HL-60/S4 treated with retinoic acid at 250 ng/mL for 4 days and 3 days (cell line): ENCODE measurements at regions not wholly inside any gene's neighbourhood (a gene's known extent, or its start where the extent isn't known, plus 50 kb on each side); places are given as distances from the start of the nearest gene placed in this dataset.
"Not testable (repeated sequence)": the region's sequence is repeated elsewhere in the genome, so short reads cannot be mapped to it uniquely, and the experiment has no call there.

Experiments
- in situ Hi-C: fragments of 300-500 bp; cut with MboI; formaldehyde crosslinking; loops from 2 replicates; pipeline ENCODE4 v1.7.0; 2022; ENCODE audit warnings: low sequenced_read_pairs

DNA sequence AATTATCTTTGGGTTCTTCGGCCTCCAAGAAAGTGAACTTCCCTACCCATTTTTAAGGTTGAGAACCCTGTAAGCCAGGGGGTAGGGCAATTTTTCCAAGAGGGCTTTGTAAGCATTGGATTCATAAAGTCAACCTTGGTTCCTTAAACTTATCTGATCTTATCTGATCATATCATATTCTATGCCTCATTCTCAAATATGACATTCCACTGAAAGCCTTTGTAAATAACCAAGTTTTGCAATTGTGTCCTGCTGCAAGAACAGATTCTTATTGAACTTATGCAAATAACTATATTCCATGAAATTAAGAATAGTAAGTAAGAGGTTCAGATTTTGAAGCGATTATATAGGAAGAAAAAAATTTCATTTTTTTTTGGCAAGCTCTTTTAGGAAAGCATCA lies 649.5 kb downstream of the LRRC70 start:
- in situ Hi-C loops = no loop called here

DNA sequence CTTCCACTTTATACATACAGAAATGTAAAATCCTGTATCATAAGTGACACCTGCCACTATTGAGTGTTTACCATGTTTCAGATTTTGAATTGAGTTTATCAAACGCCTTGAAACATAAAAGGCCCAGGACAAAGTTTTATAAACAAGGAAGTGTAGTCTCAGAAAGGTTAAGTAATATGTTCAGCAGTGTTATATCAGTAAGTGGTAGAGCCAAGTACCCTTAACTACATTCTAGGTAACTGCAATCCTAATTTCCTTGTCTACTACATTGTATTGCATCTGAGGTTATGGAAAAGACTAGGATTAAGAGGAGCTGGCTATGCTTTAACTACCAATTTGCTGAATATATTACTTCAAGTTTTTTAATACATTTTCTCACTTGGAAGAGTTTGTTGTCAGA lies 641.6 kb downstream of the LRRC70 start:
- in situ Hi-C loops = no loop called here

DNA sequence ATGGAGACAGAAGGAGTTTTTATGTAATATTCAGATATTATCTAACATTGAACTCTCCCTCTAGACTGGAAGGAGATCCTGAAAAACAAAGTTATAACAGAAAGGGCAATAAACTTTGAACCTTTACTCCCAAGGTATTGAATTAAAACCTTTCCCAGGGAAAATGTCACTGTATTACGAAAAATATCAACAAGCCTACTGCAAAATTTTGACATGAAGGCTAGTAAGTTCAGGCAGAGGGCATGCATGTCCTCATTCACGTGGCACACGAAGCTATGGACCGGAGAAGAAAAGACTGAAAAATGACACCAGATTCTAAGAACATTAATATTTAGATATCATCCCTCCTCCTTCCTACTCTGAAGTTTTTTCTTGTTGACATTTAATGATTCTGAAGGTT lies 638.8 kb downstream of the LRRC70 start:
- in situ Hi-C loops = no loop called here

DNA sequence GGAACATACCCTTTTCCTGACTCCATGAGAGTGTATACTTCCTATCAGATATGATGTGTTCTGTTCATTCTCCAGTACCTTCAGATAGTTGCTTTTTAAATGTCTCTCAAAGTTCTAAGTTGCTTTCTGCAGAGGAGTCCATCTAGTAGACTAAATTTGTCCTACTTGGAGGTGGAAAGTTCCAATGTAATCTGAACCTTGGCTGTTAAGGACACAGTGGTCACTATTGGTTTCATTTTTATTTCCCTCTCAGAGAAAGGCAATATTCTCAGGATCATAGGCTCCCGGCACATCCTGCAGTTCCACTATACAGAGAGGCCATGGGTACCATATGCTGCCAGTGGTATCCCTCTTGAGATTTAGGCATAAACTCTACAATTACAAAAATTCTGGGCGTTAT lies 634.6 kb downstream of the LRRC70 start:
- in situ Hi-C loops = no loop called here

DNA sequence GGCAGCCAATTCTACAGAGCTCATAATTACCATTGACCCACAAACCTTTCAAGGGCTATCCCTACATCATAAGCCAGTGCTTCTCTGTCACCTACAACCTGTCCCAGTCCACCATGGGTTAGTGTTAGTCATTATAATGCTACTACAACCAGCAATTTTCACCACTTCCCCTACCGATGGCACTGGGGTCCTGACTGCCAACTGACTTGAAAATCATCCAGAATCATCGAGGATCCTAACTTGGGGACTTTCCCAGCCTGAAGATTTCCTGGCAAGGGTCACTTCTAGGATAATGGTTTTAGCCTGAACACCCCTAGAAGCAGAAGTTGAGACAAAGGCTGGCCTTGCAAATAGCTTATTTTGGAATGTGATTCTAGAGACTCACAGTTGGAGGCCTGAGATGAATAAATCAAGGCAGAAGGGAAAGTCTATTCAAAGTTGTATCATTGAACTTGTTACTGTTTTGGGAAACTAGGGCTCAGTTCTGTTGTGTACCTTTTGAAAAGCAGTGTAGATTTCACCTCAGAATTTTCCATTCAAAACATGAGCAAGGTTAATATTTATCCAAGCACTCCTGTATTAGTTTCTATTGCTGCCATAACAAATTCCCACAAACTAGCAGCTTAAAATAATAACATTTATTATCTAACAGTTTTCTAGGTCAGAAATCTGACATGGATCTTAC lies 633.0 kb downstream of the LRRC70 start:
- in situ Hi-C loops = no loop called here

DNA sequence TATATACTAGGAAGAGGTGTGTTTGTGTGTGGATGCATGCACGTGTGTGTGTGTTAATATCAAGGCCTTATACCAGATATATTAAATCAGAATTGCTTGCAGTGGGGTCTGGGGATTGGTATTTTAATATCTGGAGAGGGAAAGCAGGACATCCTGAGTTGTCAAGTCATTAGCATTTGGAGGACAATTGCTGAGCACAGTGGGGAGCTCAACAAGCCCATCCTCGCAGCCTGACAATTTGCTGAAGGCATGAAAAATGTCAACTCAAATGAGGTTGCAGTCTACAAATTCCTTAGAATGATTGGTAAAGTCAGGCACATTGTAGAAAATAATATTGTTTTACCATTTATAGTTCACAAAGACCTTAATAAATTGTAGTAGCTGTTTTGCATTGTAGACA lies 627.4 kb downstream of the LRRC70 start:
- in situ Hi-C loops = no loop called here

DNA sequence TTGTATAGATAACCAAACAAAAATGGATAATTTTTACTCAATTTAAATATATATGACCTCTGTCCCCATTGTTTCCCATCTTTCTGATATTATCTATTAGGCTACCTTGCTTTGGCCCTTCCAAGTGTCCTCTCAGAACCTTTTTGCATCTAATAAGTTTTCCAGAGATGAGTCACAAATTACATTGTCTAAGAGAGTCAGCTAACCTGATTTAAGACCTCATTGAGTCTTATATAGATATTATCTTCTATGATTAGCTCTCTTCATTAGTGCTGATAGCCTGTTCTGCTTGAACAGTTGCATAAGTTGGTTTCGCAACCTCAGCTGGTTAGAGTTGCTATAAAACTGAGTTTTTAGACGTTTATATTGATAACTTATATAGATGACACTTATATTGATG lies 623.1 kb downstream of the LRRC70 start:
- in situ Hi-C loops = no loop called here

DNA sequence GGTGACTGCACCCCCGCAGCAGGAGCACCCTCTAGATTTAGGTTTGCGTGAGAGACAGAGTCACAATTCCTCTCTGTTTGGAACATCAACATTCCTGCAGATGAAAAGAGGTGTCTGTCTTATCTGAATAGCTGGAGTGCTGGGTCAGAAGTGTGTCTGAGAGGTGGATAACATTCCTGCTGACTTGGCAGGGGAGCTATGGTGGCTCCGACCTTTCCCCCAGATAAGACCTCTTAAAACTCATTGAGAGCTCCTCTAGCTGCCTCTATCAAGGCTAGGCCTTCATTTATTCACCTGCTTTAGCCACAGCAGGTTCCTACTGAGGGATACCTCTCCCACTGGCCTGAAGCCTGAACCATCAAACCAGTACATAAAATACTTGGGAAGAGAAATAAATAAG lies 615.5 kb downstream of the LRRC70 start:
- in situ Hi-C loops = no loop called here

DNA sequence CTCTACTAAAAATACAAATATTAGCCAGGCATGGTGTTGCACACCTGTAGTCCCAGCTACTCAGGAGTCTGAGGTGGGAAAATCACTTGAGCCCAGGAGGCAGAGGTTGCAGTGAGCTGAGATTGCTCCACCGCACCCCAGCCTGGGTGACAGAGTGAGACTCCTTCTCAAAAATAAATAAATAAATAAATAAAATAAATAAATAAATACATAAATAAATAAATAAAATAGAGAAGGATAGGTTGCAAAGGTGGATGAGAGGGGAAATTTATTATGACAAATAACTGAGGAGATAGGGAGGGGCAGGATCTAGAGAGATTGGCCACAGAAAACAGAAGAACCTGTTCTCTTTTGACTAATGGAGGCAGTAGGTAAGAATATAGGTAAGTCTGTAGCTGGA lies 601.6 kb downstream of the LRRC70 start:
- in situ Hi-C loops = not testable (repeated sequence)

DNA sequence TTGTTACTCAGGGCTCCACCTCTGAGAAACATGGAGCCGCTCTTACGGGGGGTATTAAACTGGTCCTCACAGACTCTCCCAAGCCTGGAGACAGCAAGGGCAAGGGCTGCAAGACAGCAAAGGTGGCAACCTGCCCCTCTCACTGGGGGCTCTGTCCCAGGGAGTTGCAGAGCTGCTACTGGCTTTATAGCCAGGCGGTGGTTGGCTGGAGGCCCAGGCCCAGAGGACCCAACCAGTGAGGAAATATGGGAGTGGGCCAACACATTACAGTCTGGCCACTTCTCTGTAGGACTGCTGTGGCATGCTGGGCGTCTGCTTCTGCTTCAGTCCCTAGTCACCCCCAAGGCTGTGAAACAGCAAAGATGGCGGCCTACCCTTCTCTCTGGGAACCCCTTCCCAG lies 597.2 kb downstream of the LRRC70 start:
- in situ Hi-C loops = no loop called here

DNA sequence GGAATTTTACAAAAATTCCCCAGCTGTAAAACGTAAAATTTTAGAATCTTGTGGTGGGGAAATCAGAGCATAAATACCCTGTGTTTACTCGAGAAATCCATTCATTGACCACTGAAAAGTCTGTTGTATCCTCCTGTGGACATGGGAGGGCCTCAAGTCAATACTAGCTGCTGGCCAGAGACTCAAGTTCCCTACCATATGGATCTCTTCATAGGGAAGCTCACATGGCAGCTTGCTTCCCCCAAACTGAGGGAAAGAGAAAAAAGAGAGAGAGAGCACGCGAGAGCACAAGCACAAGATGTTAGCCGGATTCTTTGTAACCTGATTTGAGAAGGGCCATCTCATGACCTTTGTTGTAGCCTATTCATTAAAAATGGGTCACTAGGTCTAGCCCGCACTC lies 591.9 kb downstream of the LRRC70 start:
- in situ Hi-C loops = no loop called here

DNA sequence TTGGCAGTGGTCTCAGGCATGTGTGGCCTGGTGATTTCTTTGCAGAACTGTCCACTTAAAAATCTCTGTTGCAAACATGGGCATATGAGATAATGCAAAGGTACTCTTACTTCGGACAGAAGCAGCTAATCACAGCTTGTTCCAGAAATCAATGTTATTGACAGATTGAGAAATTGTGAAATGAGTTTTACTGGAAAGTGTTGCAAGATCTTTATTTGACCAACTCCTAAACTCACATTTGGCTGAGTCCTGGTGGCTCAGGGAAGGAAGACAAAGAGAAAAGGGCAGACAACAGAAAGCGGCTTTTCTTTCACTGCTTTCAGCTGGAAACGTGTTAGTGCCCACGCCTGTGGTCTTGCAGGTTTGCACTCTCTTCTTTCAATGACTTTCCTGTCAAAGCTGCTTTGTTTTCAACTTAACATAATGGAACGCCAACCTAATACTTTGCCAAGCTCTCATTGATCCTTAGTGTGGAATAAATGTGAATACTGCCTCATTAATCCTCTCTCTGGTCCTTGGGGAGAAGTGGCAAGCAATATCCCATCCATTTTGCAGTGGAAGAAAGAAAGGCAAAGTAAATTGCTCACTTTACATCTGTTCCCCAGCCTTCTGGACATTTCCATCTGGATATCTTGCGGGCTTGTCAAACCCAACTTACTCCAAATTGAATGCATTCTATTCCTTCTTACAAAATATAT lies 586.4 kb downstream of the LRRC70 start:
- in situ Hi-C loops = no loop called here

DNA sequence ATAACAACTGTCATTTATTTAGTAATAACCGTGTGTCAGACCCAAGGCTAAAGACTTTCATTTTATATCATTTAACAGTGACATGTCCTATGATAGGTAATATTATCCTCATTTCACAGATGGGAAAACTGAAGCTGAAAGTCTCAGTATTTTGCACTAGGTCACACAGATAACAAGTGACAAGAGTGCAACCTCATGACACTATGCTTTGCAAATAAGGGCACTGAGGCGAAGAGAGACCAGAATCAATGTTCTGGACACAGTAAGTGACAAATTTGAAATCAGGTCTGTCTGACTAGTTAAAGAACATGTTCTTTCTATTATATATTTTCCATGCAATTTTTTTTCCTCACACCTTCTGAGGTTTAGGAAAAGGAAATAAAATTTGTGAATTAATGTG lies 585.7 kb downstream of the LRRC70 start:
- in situ Hi-C loops = no loop called here

DNA sequence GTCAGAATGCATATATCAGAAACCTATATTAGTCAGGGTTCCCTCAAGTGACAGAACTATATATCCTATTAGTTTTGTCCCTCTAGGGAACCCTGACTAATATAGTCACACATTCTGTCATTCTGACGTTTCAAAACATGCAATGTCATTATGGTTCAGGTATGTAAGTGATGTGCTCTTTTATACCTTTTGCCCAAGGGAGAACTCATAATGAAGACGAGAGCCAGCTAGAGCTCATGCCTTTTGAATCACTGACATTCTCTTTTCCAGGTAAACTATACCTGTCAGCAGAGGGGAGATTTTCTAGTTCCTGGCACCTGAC lies 576.7 kb downstream of the LRRC70 start:
- in situ Hi-C loops = no loop called here

DNA sequence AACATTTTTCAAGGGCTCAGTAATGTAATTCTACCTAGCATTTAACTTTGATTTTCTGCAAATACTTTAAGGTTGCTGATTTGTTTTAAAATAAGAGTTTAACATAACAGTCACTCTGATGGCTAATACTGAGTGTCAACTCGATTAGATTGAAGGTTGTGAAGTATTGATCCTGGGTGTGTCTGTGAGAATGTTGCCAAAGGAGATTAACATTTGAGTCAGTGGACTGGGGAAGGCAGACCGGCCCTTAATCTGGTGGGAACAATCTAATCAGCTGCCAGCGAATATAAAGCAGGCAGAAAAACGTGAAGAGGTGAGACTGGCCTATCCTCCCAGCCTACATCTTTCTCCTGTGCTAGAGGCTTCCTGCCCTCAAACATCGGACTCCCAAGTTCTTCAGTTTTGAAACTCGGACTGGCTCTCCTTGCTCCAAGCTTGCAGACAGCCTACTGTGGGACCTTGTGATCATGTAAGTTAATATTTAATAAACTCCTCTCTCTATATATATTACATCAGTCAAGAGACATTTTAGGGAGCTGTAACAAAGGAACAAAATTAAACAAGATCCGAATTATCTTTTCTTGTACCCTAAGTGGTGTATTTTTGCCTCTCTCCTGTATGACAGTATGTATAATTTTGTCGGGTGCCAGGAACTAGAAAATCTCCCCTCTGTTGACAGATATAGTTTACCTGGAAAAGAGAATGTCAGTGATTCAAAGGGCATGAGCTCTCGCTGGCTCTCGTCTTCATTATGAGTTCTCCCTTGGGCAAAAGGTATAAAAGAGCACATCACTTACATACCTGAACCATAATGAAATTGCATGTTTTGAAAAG lies 576.1 kb downstream of the LRRC70 start:
- in situ Hi-C loops = no loop called here

DNA sequence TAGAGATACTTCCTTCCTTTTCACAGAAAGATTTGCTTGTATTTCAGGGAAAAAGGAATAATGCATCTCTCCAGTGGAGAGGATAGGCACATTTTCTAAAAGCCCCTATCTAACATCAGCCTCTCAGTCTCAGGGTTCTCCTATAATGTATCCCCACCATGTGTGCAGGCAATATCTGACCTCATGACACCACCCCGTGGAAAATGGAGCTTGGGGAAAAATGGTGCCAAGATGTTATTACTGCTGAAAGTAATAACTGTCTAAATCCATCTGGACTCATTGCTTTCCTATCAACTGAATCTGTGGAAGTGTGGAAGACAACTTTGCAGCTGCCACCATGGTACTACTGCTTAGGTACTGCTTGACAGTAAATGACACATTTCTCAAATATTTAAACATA lies 574.3 kb downstream of the LRRC70 start:
- in situ Hi-C loops = no loop called here

DNA sequence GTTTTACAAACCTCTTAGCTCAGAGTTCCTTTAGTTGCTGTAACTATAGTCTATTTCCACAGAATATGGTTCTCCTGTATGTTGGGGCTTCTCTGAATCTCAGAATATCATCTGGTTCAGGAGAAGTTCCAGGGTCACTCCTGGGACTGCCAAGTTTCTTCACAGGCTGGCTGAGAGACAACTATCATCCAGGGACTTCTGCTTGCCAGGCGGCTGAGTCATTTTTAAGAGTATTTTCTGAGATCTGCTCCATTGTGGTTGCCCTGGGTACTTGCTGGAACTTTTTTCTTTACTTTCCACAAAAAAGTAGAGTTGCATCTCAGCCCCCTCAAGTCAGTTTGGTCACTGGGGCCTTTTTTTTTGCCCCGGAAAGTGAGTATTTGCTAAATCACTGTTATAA lies 566.5 kb downstream of the LRRC70 start:
- in situ Hi-C loops = no loop called here

DNA sequence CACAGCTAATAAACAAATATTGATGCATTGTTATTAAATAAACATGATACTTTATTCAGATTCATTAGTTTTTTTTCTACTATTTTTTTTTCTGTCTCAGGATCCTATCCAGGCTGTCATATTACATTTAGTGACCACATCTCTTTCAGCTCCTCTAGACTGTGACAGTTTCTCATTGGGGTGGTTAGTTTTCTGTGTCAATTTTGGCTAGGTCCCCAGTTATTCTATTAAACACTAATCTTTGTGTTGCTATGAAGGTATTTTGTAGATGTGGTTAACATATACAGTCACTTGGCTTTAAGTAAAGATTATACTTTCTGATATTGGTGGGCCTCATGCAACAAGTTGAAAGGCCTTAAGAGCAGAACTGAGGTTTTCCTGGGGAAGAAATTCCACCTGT lies 563.0 kb downstream of the LRRC70 start:
- in situ Hi-C loops = no loop called here

DNA sequence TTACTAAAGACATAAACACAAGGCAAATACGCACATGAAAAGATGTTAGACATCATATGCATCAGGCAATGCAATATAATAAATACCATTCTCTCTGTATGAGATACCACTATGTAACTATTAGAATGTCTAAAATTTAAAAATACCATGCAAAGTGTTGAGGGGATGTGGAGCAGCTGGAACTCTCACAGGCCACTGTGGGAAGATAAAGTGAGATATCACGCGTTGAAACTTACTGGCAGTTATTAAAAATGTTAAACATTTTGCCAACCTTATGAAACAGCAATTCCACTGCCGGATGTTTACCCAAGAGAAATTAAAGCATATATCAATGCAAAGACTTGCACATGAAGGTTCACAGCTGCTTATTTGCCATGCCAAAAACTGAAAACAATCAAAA lies 556.7 kb downstream of the LRRC70 start:
- in situ Hi-C loops = no loop called here

DNA sequence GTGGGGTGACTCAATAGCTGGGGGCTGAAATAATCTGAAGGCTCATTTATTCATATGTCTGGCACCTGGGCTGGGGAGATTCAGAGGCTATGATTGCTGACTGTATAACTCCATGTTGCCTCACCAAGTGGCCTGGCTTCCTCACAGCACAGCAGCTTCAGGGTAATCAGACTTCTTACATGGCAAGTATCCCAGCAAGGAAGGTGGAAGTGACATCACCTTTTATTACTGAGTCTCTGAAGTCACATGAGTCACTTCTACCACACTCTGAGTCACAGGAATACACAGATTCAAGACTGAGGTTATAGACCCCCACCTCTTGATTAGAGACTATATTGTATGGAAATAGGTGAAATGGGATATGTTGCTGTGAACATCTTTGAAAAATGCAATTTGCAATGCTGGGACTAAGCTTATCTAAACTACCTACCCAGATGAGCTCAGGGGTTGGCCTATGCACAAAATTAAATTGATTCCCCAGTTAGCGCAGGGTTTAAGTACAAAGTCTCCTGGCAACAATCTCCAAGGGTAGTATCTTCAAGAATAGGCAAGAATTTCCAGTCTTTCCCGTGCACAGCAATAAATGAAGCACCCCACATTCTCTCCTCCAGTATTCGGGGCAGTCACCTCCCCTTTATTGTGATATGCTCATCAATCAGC lies 553.1 kb downstream of the LRRC70 start:
- in situ Hi-C loops = no loop called here

DNA sequence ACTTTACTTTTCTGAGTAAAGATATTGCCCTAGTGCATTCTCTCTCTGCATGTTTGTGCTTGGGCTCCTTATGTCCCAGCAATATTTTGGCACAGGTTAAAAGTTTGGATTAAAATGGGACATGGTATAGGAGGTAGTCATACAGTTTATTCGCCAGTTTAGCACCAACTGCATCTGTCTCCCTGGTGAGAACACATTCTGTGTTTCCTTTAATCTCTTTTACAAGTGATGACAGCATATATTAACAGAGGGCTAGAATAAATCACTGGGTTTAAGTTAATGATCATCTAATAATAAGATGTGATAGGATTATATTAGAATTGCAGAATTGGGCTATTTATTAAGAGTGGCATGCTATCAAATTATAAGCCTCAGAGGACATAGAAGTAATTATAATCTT lies 550.1 kb downstream of the LRRC70 start:
- in situ Hi-C loops = no loop called here

DNA sequence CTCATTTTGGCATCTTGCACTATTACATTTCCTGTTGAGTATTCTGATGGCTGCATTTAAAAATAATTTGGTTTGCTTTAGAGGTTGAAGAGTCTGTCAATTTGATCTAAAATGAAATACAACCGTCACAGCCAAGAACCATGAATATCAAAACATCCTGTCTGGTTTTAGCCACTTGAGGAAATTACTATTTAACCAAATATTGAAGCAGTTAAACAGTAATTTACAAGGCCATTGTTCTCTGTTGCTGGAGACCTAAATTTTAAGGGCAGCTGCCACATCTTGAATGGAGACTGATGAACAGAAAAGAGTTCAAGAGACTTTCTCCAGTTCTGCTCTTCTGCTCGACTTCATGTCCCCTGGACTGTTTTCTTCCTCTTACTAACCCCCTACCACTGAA lies 549.4 kb downstream of the LRRC70 start:
- in situ Hi-C loops = no loop called here
